Fibroblast of peridontal ligament (primary cell): ENCODE measurements at regions not wholly inside any gene's neighbourhood (a gene's known extent, or its start where the extent isn't known, plus 50 kb on each side); places are given as distances from the start of the nearest gene placed in this dataset.

ENCODE experiments used
- DNase-seq: peaks from one replicate; pipeline ENCODE4 v3.0.0-alpha.2; 2010; ENCODE audit errors: extremely low read depth

DNA sequence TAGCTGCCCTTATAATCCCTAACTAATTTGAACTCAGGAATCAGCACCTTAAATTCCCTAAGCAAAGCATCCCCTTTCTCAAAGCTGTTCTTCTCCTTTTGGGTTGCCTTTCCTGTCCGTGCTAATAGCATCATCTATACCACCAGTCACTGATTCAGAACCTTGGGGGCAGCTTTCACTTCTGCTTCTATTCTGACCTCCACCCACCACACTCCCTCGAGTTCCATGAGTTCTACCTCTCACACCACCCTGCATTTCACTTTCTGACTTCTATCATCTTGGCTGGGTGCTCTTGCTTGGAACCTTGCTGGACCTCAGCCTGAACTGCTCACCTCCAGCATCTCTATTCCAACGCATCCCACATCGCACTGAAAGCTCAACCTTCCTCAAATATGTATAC is 55.4 kb upstream of the KCNMB2 start:
- no peak for DNase-seq

DNA sequence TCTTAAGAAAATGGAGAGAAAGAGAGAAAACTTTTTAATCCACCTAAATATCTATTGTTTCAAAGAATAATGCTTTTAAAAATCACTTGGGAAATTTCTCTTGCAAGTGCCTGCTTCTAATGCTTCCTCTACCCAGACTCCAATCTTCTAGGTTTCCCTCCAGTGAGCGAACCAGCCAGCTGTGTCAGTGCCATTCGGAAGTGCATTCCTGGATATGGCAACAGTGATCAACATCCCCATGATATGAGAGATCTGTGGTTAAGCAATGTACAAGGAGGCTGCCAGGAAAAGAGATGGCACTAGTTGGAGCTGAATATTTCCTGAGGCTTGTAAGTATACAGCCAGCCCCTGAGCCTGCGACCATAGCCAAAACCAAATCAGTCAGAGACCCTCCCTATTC is 53.3 kb upstream of the KCNMB2 start:
- DNase-seq = peak; percentile 12

DNA sequence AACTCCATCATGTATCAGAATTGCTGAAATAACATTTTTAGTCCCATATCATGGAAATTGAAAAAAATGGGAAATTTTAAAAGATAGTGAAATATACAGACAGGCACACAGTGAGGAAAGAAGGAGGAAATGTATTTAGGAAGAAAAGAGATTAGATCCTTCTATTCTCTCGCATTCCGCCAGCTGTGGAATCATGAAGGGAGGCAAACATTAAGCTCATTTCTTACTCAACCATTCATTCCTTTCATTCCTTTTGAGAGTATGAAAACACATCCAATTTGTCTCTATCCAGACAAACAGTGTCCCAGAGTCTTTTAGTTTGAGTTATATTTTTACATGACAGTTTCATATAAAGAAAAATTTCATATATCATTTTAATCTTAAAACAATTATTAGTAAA is 52.5 kb upstream of the KCNMB2 start:
- DNase-seq = peak; percentile 34

GRCh38 chr3:178485756-178486155 is 50.5 kb upstream of the KCNMB2 start:
- DNase-seq = peak; percentile 66
